ENCODE measurements at regions not wholly inside any gene's neighbourhood (a gene's known extent, or its start where the extent isn't known, plus 50 kb on each side); places are given as distances from the start of the nearest gene placed in this dataset.
"Not testable (repeated sequence)": the region's sequence is repeated elsewhere in the genome, so short reads cannot be mapped to it uniquely, and the experiment has no call there.

- DNase-seq = no peak
Measured at GRCh38 chr14:61154641-61155040, 126.5 kb downstream of the TMEM30B start.

- DNase-seq = no peak
Measured at GRCh38 chr14:61153914-61154545, 127.1 kb downstream of the TMEM30B start.

GRCh38 chr14:61153431-61153830, 127.7 kb downstream of the TMEM30B start:
- DNase-seq = no peak

- no peak for DNase-seq
Measured at GRCh38 chr14:61152851-61153364, 128.2 kb downstream of the TMEM30B start.

- DNase-seq = no peak
Measured at GRCh38 chr14:61151251-61151650, 129.9 kb downstream of the TMEM30B start.

- DNase-seq = no peak
Measured at GRCh38 chr14:61150851-61151250, 130.3 kb downstream of the TMEM30B start.

GRCh38 chr14:61149896-61150295, 131.2 kb downstream of the TMEM30B start:
- no peak for DNase-seq

GRCh38 chr14:61148742-61149350, 132.3 kb downstream of the TMEM30B start:
- no peak for DNase-seq

- DNase-seq = no peak
Measured at GRCh38 chr14:61147831-61148549, 133.1 kb downstream of the TMEM30B start.

GRCh38 chr14:61147381-61147821, 133.7 kb downstream of the TMEM30B start:
- DNase-seq = no peak

- no peak for DNase-seq
Measured at GRCh38 chr14:61146899-61147298, 134.2 kb downstream of the TMEM30B start.

- no peak for DNase-seq
Measured at GRCh38 chr14:61145903-61146481, 135.1 kb downstream of the TMEM30B start.

GRCh38 chr14:61145034-61145902, 135.9 kb downstream of the TMEM30B start:
- DNase-seq = no peak

GRCh38 chr14:61144117-61145033, 136.8 kb downstream of the TMEM30B start:
- DNase-seq = not testable (repeated sequence)

GRCh38 chr14:61140872-61141271, 140.3 kb downstream of the TMEM30B start:
- DNase-seq = no peak

GRCh38 chr14:61140271-61140670, 140.9 kb downstream of the TMEM30B start:
- DNase-seq = no peak

- DNase-seq = no peak
Measured at GRCh38 chr14:61139006-61139599, 142.0 kb downstream of the TMEM30B start.

GRCh38 chr14:61132894-61133293, 148.2 kb downstream of the TMEM30B start:
- no peak for DNase-seq

GRCh38 chr14:61132336-61132735, 148.8 kb downstream of the TMEM30B start:
- no peak for DNase-seq

- DNase-seq = no peak
Measured at GRCh38 chr14:61130512-61131260, 149.6 kb downstream of the SLC38A6 start.

Data from activated T-cell treated with anti-CD3 and anti-CD28 coated beads, Interleukin-2, amount 50 U/mL, for 48 hours (primary cell).